GM23338 (cell line): ENCODE measurements at regions not wholly inside any gene's neighbourhood (a gene's known extent, or its start where the extent isn't known, plus 50 kb on each side); places are given as distances from the start of the nearest gene placed in this dataset.

ENCODE experiments used
- EZH2phosphoT487 ChIP-seq: fragments of 200-600 bp; sonication (generic); IDR thresholded peaks from one replicate; pipeline ENCODE4 v1.8.1; 2018; ENCODE audit warnings: antibody characterized with exemption; ENCODE audit not compliant: unreplicated experiment
- JUNB ChIP-seq: IDR thresholded peaks from one replicate; pipeline ENCODE4 v1.6.1; 2016; ENCODE audit warnings: antibody characterized with exemption; ENCODE audit not compliant: unreplicated experiment
- POLR2AphosphoS5 ChIP-seq: IDR thresholded peaks from 2 replicates; pipeline ENCODE4 v1.6.1; 2016; ENCODE audit warnings: antibody characterized with exemption, low read depth
- TF ChIP-seq, protein P1 (sequence below), 2 experiments: fragments of 200-600 bp in 1 of 2; sonication (generic) in 1 of 2; conservative IDR thresholded peaks; 2 replicates each; pipeline versions ENCODE4 v1.5.1 to v1.6.1; 2016 to 2017; ENCODE audit warnings: antibody characterized with exemption in 2 of 2, low read depth in 2 of 2, mild to moderate bottlenecking in 2 of 2, moderate library complexity in 1 of 2
- TF ChIP-seq, protein P2 (sequence below): IDR thresholded peaks from 2 replicates; pipeline ENCODE4 v1.6.1; 2016; ENCODE audit warnings: antibody characterized with exemption

DNA sequence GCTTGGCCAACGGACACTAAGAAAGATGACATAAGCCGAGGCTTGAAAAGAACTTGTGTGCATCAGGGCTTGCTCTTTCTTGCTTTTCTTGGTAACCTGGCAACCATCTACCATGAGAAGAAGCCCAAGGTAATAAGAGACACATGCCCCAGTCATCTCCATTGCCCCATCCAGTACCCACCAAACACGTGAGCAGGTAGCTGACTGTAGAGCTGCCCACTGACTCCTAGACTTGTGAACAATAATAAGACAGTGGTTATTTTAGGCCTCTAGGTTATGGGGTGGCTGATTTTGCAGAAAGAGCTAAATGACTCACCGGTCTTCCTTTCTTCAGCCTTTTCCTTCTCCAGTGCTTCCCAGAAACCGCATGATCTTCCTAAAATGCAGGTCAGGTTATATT lies 105.0 kb upstream of the JUN start:
- TF ChIP-seq, protein P1, sequence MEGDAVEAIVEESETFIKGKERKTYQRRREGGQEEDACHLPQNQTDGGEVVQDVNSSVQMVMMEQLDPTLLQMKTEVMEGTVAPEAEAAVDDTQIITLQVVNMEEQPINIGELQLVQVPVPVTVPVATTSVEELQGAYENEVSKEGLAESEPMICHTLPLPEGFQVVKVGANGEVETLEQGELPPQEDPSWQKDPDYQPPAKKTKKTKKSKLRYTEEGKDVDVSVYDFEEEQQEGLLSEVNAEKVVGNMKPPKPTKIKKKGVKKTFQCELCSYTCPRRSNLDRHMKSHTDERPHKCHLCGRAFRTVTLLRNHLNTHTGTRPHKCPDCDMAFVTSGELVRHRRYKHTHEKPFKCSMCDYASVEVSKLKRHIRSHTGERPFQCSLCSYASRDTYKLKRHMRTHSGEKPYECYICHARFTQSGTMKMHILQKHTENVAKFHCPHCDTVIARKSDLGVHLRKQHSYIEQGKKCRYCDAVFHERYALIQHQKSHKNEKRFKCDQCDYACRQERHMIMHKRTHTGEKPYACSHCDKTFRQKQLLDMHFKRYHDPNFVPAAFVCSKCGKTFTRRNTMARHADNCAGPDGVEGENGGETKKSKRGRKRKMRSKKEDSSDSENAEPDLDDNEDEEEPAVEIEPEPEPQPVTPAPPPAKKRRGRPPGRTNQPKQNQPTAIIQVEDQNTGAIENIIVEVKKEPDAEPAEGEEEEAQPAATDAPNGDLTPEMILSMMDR (conservative IDR thresholded peaks at IDR 0.05; ENCODE audit: low read depth in 2 of 2), result no peak
- no peak for TF ChIP-seq EZH2phosphoT487
- no peak for TF ChIP-seq POLR2AphosphoS5
- TF ChIP-seq JUNB, result no peak
- TF ChIP-seq, protein P2, sequence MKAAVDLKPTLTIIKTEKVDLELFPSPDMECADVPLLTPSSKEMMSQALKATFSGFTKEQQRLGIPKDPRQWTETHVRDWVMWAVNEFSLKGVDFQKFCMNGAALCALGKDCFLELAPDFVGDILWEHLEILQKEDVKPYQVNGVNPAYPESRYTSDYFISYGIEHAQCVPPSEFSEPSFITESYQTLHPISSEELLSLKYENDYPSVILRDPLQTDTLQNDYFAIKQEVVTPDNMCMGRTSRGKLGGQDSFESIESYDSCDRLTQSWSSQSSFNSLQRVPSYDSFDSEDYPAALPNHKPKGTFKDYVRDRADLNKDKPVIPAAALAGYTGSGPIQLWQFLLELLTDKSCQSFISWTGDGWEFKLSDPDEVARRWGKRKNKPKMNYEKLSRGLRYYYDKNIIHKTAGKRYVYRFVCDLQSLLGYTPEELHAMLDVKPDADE, result no peak
